ENCODE measurements at regions not wholly inside any gene's neighbourhood (a gene's known extent, or its start where the extent isn't known, plus 50 kb on each side); places are given as distances from the start of the nearest gene placed in this dataset.

GRCh38 chr4:27648416-27648815 is 787.8 kb downstream of the STIM2 start:
- TF ChIP-seq EZH2 (IDR thresholded peaks at IDR 0.05; ENCODE audit: insufficient read depth, low read length): no peak
- TF ChIP-seq CTCF (IDR thresholded peaks at IDR 0.05; ENCODE audit: insufficient read depth, low read depth, low read length): no peak

All from astrocyte (in vitro differentiated cells and primary cell).